GM12874 (cell line): ENCODE measurements at regions not wholly inside any gene's neighbourhood (a gene's known extent, or its start where the extent isn't known, plus 50 kb on each side); places are given as distances from the start of the nearest gene placed in this dataset.

Experiments
- CTCF ChIP-seq: IDR thresholded peaks from 2 replicates; pipeline ENCODE4 v1.5.1; 2011; ENCODE audit warnings: low read depth, mild to moderate bottlenecking, control low read depth, low read length, moderate library complexity; ENCODE audit not compliant: insufficient read depth

GRCh38 chr4:126409746-126410145 is 1095.0 kb downstream of the FAT4 start:
- TF ChIP-seq CTCF: no peak

- no peak for TF ChIP-seq CTCF
Measured at GRCh38 chr4:126411047-126411446, 1096.3 kb downstream of the FAT4 start.

- no peak for TF ChIP-seq CTCF
Measured at GRCh38 chr4:126414741-126415140, 1100.0 kb downstream of the FAT4 start.

GRCh38 chr4:126419266-126419665 is 1104.5 kb downstream of the FAT4 start:
- no peak for TF ChIP-seq CTCF

- no peak for TF ChIP-seq CTCF
Measured at GRCh38 chr4:126427853-126428252, 1113.1 kb downstream of the FAT4 start.

- no peak for TF ChIP-seq CTCF
Measured at GRCh38 chr4:126431049-126431448, 1116.3 kb downstream of the FAT4 start.

GRCh38 chr4:126435491-126435890 is 1120.7 kb downstream of the FAT4 start:
- no peak for TF ChIP-seq CTCF

GRCh38 chr4:126440297-126440696 is 1125.5 kb downstream of the FAT4 start:
- no peak for TF ChIP-seq CTCF
